ENCODE measurements at regions not wholly inside any gene's neighbourhood (a gene's known extent, or its start where the extent isn't known, plus 50 kb on each side); places are given as distances from the start of the nearest gene placed in this dataset.

GRCh38 chr3:40642812-40643211 lies 118.1 kb downstream of the ZNF621 start:
- TF ChIP-seq POLR2A (IDR thresholded peaks at IDR 0.05; ENCODE audit: low read depth): no peak
- TF ChIP-seq CTCF (IDR thresholded peaks at IDR 0.05): no peak
- no peak for TF ChIP-seq EP300 (IDR thresholded peaks at IDR 0.05)
- TF ChIP-seq POLR2AphosphoS5 (IDR thresholded peaks at IDR 0.05): no peak
